KMS-11 (cell line): ENCODE measurements at regions not wholly inside any gene's neighbourhood (a gene's known extent, or its start where the extent isn't known, plus 50 kb on each side); places are given as distances from the start of the nearest gene placed in this dataset.

ENCODE experiments used
- H2AFZ ChIP-seq: fragments of 200-600 bp; sonication (generic); 2 replicates; pipeline ENCODE4 v1.6.1; 2016; ENCODE audit warnings: antibody characterized with exemption, mixed run types, low read depth
- H3K27ac ChIP-seq: fragments of 200-600 bp; sonication (generic); 2 replicates; pipeline ENCODE4 v1.6.1; 2016; ENCODE audit warnings: mild to moderate bottlenecking, mixed run types
- H3K27me3 ChIP-seq: fragments of 200-600 bp; sonication (generic); 2 replicates; pipeline ENCODE4 v1.6.1; 2017; ENCODE audit warnings: mild to moderate bottlenecking, low read depth, mixed run types, moderate library complexity; ENCODE audit not compliant: insufficient read depth
- H3K36me3 ChIP-seq: fragments of 200-600 bp; sonication (generic); 2 replicates; pipeline ENCODE4 v1.6.1; 2017; ENCODE audit warnings: mild to moderate bottlenecking, mixed run types; ENCODE audit not compliant: insufficient read depth
- H3K4me1 ChIP-seq: fragments of 200-600 bp; sonication (generic); 2 replicates; pipeline ENCODE4 v1.6.1; 2016; ENCODE audit warnings: mild to moderate bottlenecking, low read depth, mixed run types; ENCODE audit not compliant: poor library complexity, severe bottlenecking
- H3K4me2 ChIP-seq: fragments of 200-600 bp; sonication (generic); 2 replicates; pipeline ENCODE4 v1.7.0; 2016; ENCODE audit warnings: mild to moderate bottlenecking, mixed run types
- H3K4me3 ChIP-seq: fragments of 200-600 bp; sonication (generic); IDR thresholded peaks from 2 replicates; pipeline ENCODE4 v1.6.1; 2017; ENCODE audit warnings: low read depth, low read length, mixed read lengths; ENCODE audit not compliant: insufficient read depth
- H3K79me2 ChIP-seq: fragments of 200-600 bp; sonication (generic); 2 replicates; pipeline ENCODE4 v1.6.1; 2016; ENCODE audit warnings: low read depth, mixed run types; ENCODE audit not compliant: insufficient read depth
- H3K9ac ChIP-seq: fragments of 200-600 bp; sonication (generic); 2 replicates; pipeline ENCODE4 v1.6.1; 2016; ENCODE audit warnings: mild to moderate bottlenecking, mixed run types
- H4K20me1 ChIP-seq: fragments of 200-600 bp; sonication (generic); 2 replicates; pipeline ENCODE4 v1.6.1; 2016; ENCODE audit warnings: mild to moderate bottlenecking, mixed run types; ENCODE audit not compliant: insufficient read depth
- CTCF ChIP-seq: fragments of 200-600 bp; sonication (generic); conservative IDR thresholded peaks from 2 replicates; pipeline ENCODE4 v1.6.1; 2017; ENCODE audit warnings: low read depth, mild to moderate bottlenecking, antibody characterized with exemption, low read length, moderate library complexity, mixed read lengths

DNA sequence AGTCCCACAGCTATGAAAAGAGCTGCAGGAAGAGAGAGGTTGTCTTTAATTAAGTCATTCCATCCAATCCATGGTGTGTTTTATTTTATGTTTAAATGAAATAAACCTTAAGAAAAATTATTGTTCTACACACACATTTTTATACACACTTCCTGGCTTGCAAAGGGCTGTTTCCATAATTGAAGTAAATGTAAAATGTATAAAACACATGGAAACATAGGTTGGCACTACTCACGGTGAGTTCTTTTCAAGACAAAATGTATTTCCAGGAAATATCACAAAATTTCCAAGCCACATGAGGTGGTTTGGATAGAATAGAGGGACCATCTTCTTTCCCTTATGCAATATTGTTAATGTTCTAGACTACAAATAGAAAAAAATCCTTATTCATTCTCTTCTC, 426.8 kb upstream of the USP24 start:
- Histone ChIP-seq H4K20me1 (no peaks in the 10 kb centered on the region), H3K4me1 (no peaks in the 10 kb centered on the region), H3K79me2 (no peaks in the 10 kb centered on the region), H3K36me3 (no peaks in the 10 kb centered on the region), H2AFZ (no peak overlapping the region), H3K4me3 (no peak overlapping the region), H3K27ac (no peak overlapping the region), H3K4me2 (no peak overlapping the region), H3K27me3 (no peaks in the 10 kb centered on the region), H3K9ac (no peak overlapping the region)
- no peak for TF ChIP-seq CTCF

- H2AFZ ChIP-seq, result no peak overlapping the region
Observed at GRCh38 chr1:55640708-55641473, 425.7 kb upstream of the USP24 start.

DNA sequence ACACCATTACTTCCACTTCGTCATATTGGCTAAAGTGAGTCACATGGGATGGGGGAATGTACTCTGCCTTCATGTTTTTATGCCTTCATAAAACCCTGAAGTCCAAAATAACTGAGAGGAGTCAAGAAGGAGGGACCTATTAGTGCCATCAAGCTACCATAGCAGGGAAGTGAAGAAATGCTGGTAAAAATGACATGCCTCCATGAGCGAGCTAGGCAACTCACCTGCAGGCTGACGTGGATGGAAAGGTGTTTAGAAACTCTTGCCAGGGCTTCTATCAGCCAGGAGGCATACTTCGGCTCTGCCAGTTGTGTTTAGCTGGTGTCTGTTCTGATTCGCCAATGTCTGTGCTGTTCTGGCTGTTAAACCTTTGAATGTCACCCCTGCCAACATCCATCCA, 424.4 kb upstream of the USP24 start:
- H3K4me1 ChIP-seq, result no peaks in the 10 kb centered on the region
- no peak overlapping the region for H3K9ac ChIP-seq
- H3K4me2 ChIP-seq, result no peak overlapping the region
- no peaks in the 10 kb centered on the region for H4K20me1 ChIP-seq
- H3K4me3 ChIP-seq, result no peak overlapping the region
- no peaks in the 10 kb centered on the region for H3K27me3 ChIP-seq
- no peaks in the 10 kb centered on the region for H3K79me2 ChIP-seq
- no peak overlapping the region for H3K27ac ChIP-seq
- no peak for TF ChIP-seq CTCF
- no peaks in the 10 kb centered on the region for H3K36me3 ChIP-seq
- no peak overlapping the region for H2AFZ ChIP-seq

More at GRCh38 chr1:55640708-55641473, 425.7 kb upstream of the USP24 start:
- no peaks in the 10 kb centered on the region for H4K20me1 ChIP-seq
- no peaks in the 10 kb centered on the region for H3K36me3 ChIP-seq
- no peak overlapping the region for H3K4me3 ChIP-seq
- TF ChIP-seq CTCF, result no peak
- no peaks in the 10 kb centered on the region for H3K79me2 ChIP-seq
- no peaks in the 10 kb centered on the region for H3K27me3 ChIP-seq
- no peaks in the 10 kb centered on the region for H3K4me1 ChIP-seq
- no peak overlapping the region for H3K27ac ChIP-seq
- no peak overlapping the region for H3K4me2 ChIP-seq
- no peak overlapping the region for H3K9ac ChIP-seq

DNA sequence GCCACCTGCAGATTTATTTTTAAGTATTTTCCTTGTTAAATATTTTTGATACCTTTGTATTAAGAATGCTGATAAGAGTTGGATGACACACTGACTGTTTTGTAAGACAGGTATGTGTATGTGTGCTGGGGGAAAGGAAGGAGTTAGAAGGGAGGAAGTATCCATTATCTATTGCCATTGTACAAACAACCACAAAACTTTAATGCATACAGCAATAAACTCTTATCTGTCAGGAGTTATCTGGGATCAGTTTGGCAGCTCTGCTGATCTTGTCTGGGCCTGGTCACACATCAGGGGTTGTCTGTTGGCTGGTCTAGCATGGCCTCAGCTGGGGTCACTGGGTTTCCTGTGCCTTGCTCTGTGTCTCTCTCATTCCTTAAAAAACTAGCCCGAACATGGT, 423.9 kb upstream of the USP24 start:
- Histone ChIP-seq H3K36me3 (no peaks in the 10 kb centered on the region), H3K4me3 (no peak overlapping the region), H3K27ac (no peak overlapping the region), H2AFZ (no peak overlapping the region), H3K79me2 (no peaks in the 10 kb centered on the region), H3K27me3 (no peaks in the 10 kb centered on the region), H3K9ac (no peak overlapping the region), H3K4me2 (no peak overlapping the region), H4K20me1 (no peaks in the 10 kb centered on the region), H3K4me1 (no peaks in the 10 kb centered on the region)
- no peak for TF ChIP-seq CTCF
